H1 (cell line): ENCODE measurements at regions not wholly inside any gene's neighbourhood (a gene's known extent, or its start where the extent isn't known, plus 50 kb on each side); places are given as distances from the start of the nearest gene placed in this dataset.

ENCODE experiments used
- CTCF ChIA-PET: fragments of 300-600 bp; sonication (Branson Sonifier 250); formaldehyde crosslinking; loops from one replicate; lab custom pipeline; 2021; ENCODE audit not compliant: partially characterized antibody; lab: Charles Lee
- POLR2A ChIA-PET: fragments of 300-600 bp; sonication (Branson Sonifier 250); formaldehyde crosslinking; loops from one replicate; lab custom pipeline; 2021; ENCODE audit warnings: inconsistent platforms; ENCODE audit not compliant: partially characterized antibody; lab: Charles Lee
- DNase-seq, 2 experiments: peaks; one replicate each; pipeline versions ENCODE4 v3.0.0 to v3.0.0-alpha.2; 2010 to 2022; ENCODE audit warnings: low spot score in 2 of 2, low read depth in 1 of 2, mixed read lengths in 1 of 2
- FAIRE-seq: peaks from 2 replicates; lab custom pipeline; 2011; peaks lifted over from hg19 to GRCh38; lab: Jason Lieb, UNC
- H2AFZ ChIP-seq: 2 replicates; pipeline ENCODE4 v1.8.1; 2012; ENCODE audit warnings: low read length, inconsistent platforms
- H2AK5ac ChIP-seq: 2 replicates; pipeline ENCODE4 v1.6.1; 2013; ENCODE audit warnings: low read depth, low read length
- H2BK120ac ChIP-seq: replicated peaks from 2 replicates; pipeline ENCODE3; 2013; ENCODE audit warnings: low read depth, low read length, inconsistent platforms
- H2BK12ac ChIP-seq: 2 replicates; pipeline ENCODE4 v1.6.1; 2013; ENCODE audit warnings: low read depth, low read length
- H2BK15ac ChIP-seq: 2 replicates; pipeline ENCODE4 v1.6.1; 2013; ENCODE audit warnings: low read length
- H2BK20ac ChIP-seq: 2 replicates; pipeline ENCODE4 v1.6.1; 2013; ENCODE audit warnings: low read length
- H2BK5ac ChIP-seq: 2 replicates; pipeline ENCODE4 v1.6.1; 2013; ENCODE audit warnings: low read depth, low read length
- H3K14ac ChIP-seq: 2 replicates; pipeline ENCODE4 v1.6.1; 2013; ENCODE audit warnings: inconsistent platforms; ENCODE audit not compliant: insufficient read length
- H3K18ac ChIP-seq: 2 replicates; pipeline ENCODE4 v1.6.1; 2013; ENCODE audit warnings: low read length; ENCODE audit errors: extremely low read depth
- H3K23ac ChIP-seq: 2 replicates; pipeline ENCODE4 v1.6.1; 2013; ENCODE audit warnings: inconsistent platforms; ENCODE audit not compliant: insufficient read length
- H3K23me2 ChIP-seq: 2 replicates; pipeline ENCODE4 v1.6.1; 2013; ENCODE audit warnings: low read depth, low read length
- H3K27ac ChIP-seq: 2 replicates; pipeline ENCODE4 v1.6.1; 2011; ENCODE audit warnings: low read depth, low read length, inconsistent platforms
- H3K27me3 ChIP-seq, 4 experiments: replicated peaks in 1 of 4; 1 replicate in 1 of 4; 2 replicates in 3 of 4; pipeline versions ENCODE4 v1.6.1 to v1.8.1; 2011 to 2013; ENCODE audit warnings: low read length in 3 of 4, mild to moderate bottlenecking in 3 of 4, inconsistent platforms in 2 of 4, mixed read lengths in 2 of 4, moderate library complexity in 1 of 4; ENCODE audit not compliant: control insufficient read depth in 3 of 4, insufficient read depth in 3 of 4; ENCODE audit errors: extremely low read depth in 1 of 4
- H3K36me3 ChIP-seq, 4 experiments: 2 replicates each; pipeline versions ENCODE4 v1.6.1 to v1.8.1; 2011 to 2013; ENCODE audit warnings: mild to moderate bottlenecking in 4 of 4, low read length in 3 of 4, moderate library complexity in 2 of 4, control low read depth in 1 of 4, inconsistent platforms in 1 of 4; ENCODE audit not compliant: insufficient read depth in 4 of 4, control insufficient read depth in 2 of 4
- H3K4ac ChIP-seq: replicated peaks from 2 replicates; pipeline ENCODE3; 2013; ENCODE audit warnings: low read length, low read depth, mixed read lengths, inconsistent platforms; ENCODE audit not compliant: insufficient read length
- H3K4me1 ChIP-seq, 4 experiments: replicated peaks in 1 of 4; 1 replicate in 1 of 4; 2 replicates in 3 of 4; pipeline versions ENCODE4 v1.6.1 to v1.8.1; 2011 to 2013; ENCODE audit warnings: low read length in 3 of 4, inconsistent platforms in 2 of 4, mixed read lengths in 1 of 4; ENCODE audit not compliant: insufficient read depth in 4 of 4, control insufficient read depth in 3 of 4
- H3K4me2 ChIP-seq, 2 experiments: 2 replicates each; pipeline versions ENCODE4 v1.6.1 to v1.8.1; 2011 to 2013; ENCODE audit warnings: low read depth in 2 of 2, low read length in 2 of 2, control low read depth in 1 of 2, inconsistent platforms in 1 of 2, mild to moderate bottlenecking in 1 of 2; ENCODE audit not compliant: insufficient read depth in 1 of 2
- H3K4me3 ChIP-seq, 4 experiments: fragments of 200-600, 300-600 bp in 1 of 4; sonication (generic), shearing (Covaris generic), sonication (Bioruptor Twin) in 1 of 4; 2 replicates each; pipeline versions ENCODE4 v1.5.1 to v1.8.1; 2011 to 2016; ENCODE audit warnings: low read length in 4 of 4, low read depth in 3 of 4, control low read depth in 2 of 4, inconsistent platforms in 2 of 4, mild to moderate bottlenecking in 2 of 4, mixed read lengths in 1 of 4, moderate library complexity in 1 of 4; ENCODE audit not compliant: insufficient read depth in 2 of 4; ENCODE audit errors: extremely low read depth in 1 of 4
- H3K56ac ChIP-seq: replicated peaks from 2 replicates; pipeline ENCODE3; 2013; ENCODE audit warnings: low read depth, mild to moderate bottlenecking, mixed read lengths, low read length, inconsistent platforms; ENCODE audit not compliant: insufficient read length
- H3K79me1 ChIP-seq: 2 replicates; pipeline ENCODE4 v1.6.1; 2013; ENCODE audit warnings: low read depth, low read length, control low read depth
- H3K79me2 ChIP-seq, 2 experiments: 2 replicates each; pipeline versions ENCODE4 v1.6.1 to v1.8.1; 2012 to 2013; ENCODE audit warnings: low read length in 2 of 2, mild to moderate bottlenecking in 2 of 2, inconsistent platforms in 1 of 2; ENCODE audit not compliant: insufficient read depth in 2 of 2, control insufficient read depth in 1 of 2
- H3K9ac ChIP-seq, 4 experiments: replicated peaks in 1 of 4; 1 replicate in 1 of 4; 2 replicates in 3 of 4; pipeline versions ENCODE4 v1.6.1 to v1.8.1; 2011 to 2013; ENCODE audit warnings: low read depth in 3 of 4, low read length in 3 of 4, control low read depth in 2 of 4, mild to moderate bottlenecking in 2 of 4, moderate library complexity in 2 of 4, inconsistent platforms in 1 of 4; ENCODE audit errors: extremely low read depth in 1 of 4
- H3K9me3 ChIP-seq, 2 experiments: 2 replicates each; pipeline versions ENCODE4 v1.6.1 to v1.8.1; 2012 to 2013; ENCODE audit warnings: mild to moderate bottlenecking in 2 of 2, moderate library complexity in 2 of 2, control low read depth in 1 of 2, inconsistent platforms in 1 of 2, low read depth in 1 of 2, low read length in 1 of 2, mixed read lengths in 1 of 2; ENCODE audit not compliant: insufficient read depth in 2 of 2
- H4K20me1 ChIP-seq, 2 experiments: replicated peaks in 1 of 2; 2 replicates each; pipeline versions ENCODE3 to v1.8.1; 2011 to 2013; ENCODE audit warnings: inconsistent platforms in 2 of 2, low read length in 2 of 2, mild to moderate bottlenecking in 1 of 2; ENCODE audit not compliant: insufficient read depth in 2 of 2, control insufficient read depth in 1 of 2
- H4K5ac ChIP-seq: 2 replicates; pipeline ENCODE4 v1.6.1; 2013; ENCODE audit warnings: low read length, low read depth, mixed read lengths, inconsistent platforms; ENCODE audit not compliant: insufficient read length
- H4K8ac ChIP-seq: 2 replicates; pipeline ENCODE4 v1.8.0; 2013; ENCODE audit warnings: mild to moderate bottlenecking, moderate library complexity, low read length, inconsistent platforms; ENCODE audit not compliant: insufficient read depth; ENCODE audit errors: extremely low read depth
- H4K91ac ChIP-seq: replicated peaks from 2 replicates; pipeline ENCODE3; 2013; ENCODE audit warnings: low read length, mixed read lengths, inconsistent platforms; ENCODE audit not compliant: insufficient read length
- BACH1 ChIP-seq: IDR thresholded peaks from 2 replicates; pipeline ENCODE4 v1.6.1; 2012; ENCODE audit warnings: low read length, improper control_type of control experiment
- CBX5 ChIP-seq: fragments of 300-800, 300-1000 bp; sonication (generic); IDR thresholded peaks from 2 replicates; pipeline ENCODE4 v1.7.1; 2016; ENCODE audit warnings: antibody characterized with exemption, low read length, low read depth
- MAFK ChIP-seq: IDR thresholded peaks from 2 replicates; pipeline ENCODE4 v1.6.1; 2012; ENCODE audit warnings: low read depth, mild to moderate bottlenecking, improper control_type of control experiment, low read length
- WGBS, 2 experiments: shearing (Covaris generic) in 1 of 2; methylation state at CpG; one replicate each; pipeline versions ENCODE4 v1.1.6 to v1.1.7; 2013 to 2015; ENCODE audit warnings: low lambda C conversion rate in 2 of 2, mixed read lengths in 2 of 2, inconsistent platforms in 1 of 2, low coverage in 1 of 2, missing lambda C conversion rate in 1 of 2; ENCODE audit not compliant: insufficient replicate concordance in 2 of 2, insufficient coverage in 1 of 2, insufficient read length in 1 of 2; ENCODE audit errors: extremely low coverage in 1 of 2, missing lambda C conversion rate in 1 of 2; 5-methylcytosine and 5-hydroxymethylcytosine counted together

GRCh38 chr2:4214444-4215205 lies 511.2 kb downstream of the DCDC2C start:
- no peak overlapping the region for H2BK20ac ChIP-seq
- peak overlapping the region; percentile 82; the same call in 1 of the 2 replicates for H2AFZ ChIP-seq
- no peaks in the 10 kb centered on the region for H3K23me2 ChIP-seq
- H3K56ac ChIP-seq = no peak overlapping the region
- no peaks in the 10 kb centered on the region for H3K79me2 ChIP-seq
- no peaks in the 10 kb centered on the region for H3K79me1 ChIP-seq
- H2BK12ac ChIP-seq = no peak overlapping the region
- DNase-seq = no peak
- no peaks in the 10 kb centered on the region for H3K9me3 ChIP-seq
- H3K27me3 ChIP-seq = no peaks in the 10 kb centered on the region
- no peak overlapping the region for H2AK5ac ChIP-seq
- no peak overlapping the region for H3K14ac ChIP-seq
- no peaks in the 10 kb centered on the region for H3K36me3 ChIP-seq
- no peak overlapping the region for H4K5ac ChIP-seq
- H3K27ac ChIP-seq = no peak overlapping the region
- no peak overlapping the region for H3K4me2 ChIP-seq
- H2BK120ac ChIP-seq = no peak overlapping the region
- no peak overlapping the region for H3K23ac ChIP-seq
- POLR2A ChIA-PET = no interaction called here
- H4K8ac ChIP-seq = no peak overlapping the region
- H3K9ac ChIP-seq = no peak overlapping the region
- no peaks in the 10 kb centered on the region for H4K20me1 ChIP-seq
- no peak overlapping the region for H3K4ac ChIP-seq
- no peak for FAIRE-seq
- no peak overlapping the region for H3K4me3 ChIP-seq
- peaks cover 0 to 4% (median 1%) of the 10 kb centered on the region in 4 experiments; a peak in 2 of 7 replicates for H3K4me1 ChIP-seq
- 89% methylated on average over 10 of the region's 10 CpGs; no CpG with 5 or more reads in 1 of the 2 experiments for WGBS, 2 experiments
- no peak overlapping the region for H3K18ac ChIP-seq
- CTCF ChIA-PET = no interaction called here
- no peak overlapping the region for H2BK5ac ChIP-seq
- no peak overlapping the region for H4K91ac ChIP-seq
- no peak overlapping the region for H2BK15ac ChIP-seq
- TF ChIP-seq BACH1 (no peak), MAFK (no peak), CBX5 (no peak)
